Uterus (tissue), 2 donors: ENCODE measurements at regions not wholly inside any gene's neighbourhood (a gene's known extent, or its start where the extent isn't known, plus 50 kb on each side); places are given as distances from the start of the nearest gene placed in this dataset.

Experiments
- POLR2A ChIP-seq, 2 donors: fragments of 450-650 bp; IDR thresholded peaks; one replicate each; pipeline ENCODE4 v1.6.1; 2016; ENCODE audit warnings: antibody characterized with exemption in 2 of 2, mild to moderate bottlenecking in 1 of 2, moderate library complexity in 1 of 2
- TF ChIP-seq, protein P1 (sequence below), 4 experiments: fragments of 200-600 bp in 2 of 4; fragments of 450-650 bp in 2 of 4; sonication (generic) in 2 of 4; IDR thresholded peaks; one replicate each; pipeline ENCODE4 v1.5.1; 2016 to 2019; ENCODE audit warnings: antibody characterized with exemption in 4 of 4, mild to moderate bottlenecking in 2 of 4, moderate library complexity in 1 of 4

DNA sequence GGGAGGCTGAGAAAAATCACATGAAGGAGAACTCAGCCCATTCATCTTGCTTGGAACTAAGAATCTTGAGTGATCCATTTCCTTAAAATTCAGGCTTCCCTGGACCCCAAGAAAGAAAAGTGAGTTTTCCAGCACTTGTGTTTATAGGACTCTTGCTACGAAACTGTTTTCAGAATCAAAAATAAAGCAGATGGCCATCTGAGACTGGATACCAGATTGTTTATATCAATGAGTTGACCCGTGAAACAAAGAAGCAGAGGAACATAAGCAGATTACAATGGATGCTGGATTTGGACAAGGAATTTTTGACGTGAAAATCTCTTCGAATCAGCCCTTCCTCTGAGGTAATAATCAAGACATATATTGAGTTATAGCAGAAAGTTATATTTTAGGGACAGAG lies 223.2 kb downstream of the SYK start:
- TF ChIP-seq, protein P1, sequence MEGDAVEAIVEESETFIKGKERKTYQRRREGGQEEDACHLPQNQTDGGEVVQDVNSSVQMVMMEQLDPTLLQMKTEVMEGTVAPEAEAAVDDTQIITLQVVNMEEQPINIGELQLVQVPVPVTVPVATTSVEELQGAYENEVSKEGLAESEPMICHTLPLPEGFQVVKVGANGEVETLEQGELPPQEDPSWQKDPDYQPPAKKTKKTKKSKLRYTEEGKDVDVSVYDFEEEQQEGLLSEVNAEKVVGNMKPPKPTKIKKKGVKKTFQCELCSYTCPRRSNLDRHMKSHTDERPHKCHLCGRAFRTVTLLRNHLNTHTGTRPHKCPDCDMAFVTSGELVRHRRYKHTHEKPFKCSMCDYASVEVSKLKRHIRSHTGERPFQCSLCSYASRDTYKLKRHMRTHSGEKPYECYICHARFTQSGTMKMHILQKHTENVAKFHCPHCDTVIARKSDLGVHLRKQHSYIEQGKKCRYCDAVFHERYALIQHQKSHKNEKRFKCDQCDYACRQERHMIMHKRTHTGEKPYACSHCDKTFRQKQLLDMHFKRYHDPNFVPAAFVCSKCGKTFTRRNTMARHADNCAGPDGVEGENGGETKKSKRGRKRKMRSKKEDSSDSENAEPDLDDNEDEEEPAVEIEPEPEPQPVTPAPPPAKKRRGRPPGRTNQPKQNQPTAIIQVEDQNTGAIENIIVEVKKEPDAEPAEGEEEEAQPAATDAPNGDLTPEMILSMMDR (IDR thresholded peaks at IDR 0.05), result no peak
- TF ChIP-seq POLR2A (IDR thresholded peaks at IDR 0.05), result no peak
